Pancreas (tissue), 10 donors: ENCODE measurements at regions not wholly inside any gene's neighbourhood (a gene's known extent, or its start where the extent isn't known, plus 50 kb on each side); places are given as distances from the start of the nearest gene placed in this dataset.

Experiments
- ATAC-seq, 4 donors: fragments of 200-7000 bp; cut with Tn5 transposase; one replicate each; pipeline versions ENCODE4 v1.8.0 to v1.9.1; 2020; ENCODE audit warnings: mild to moderate bottlenecking in 4 of 4, moderate library complexity in 4 of 4
- DNase-seq, 6 donors: peaks; one replicate each; pipeline ENCODE4 v3.0.0-alpha.2; 2020
- FAIRE-seq: peaks from 2 replicates; lab custom pipeline; 2012; peaks lifted over from hg19 to GRCh38; lab: Jason Lieb, UNC
- H3K27ac ChIP-seq, 4 donors: fragments of 200-600 bp; sonication (generic); 1 replicate in 3 of 4; 2 replicates in 1 of 4; pipeline versions ENCODE4 v1.5.0 to v1.8.0; 2020
- H3K27me3 ChIP-seq, 4 donors: fragments of 200-600 bp; one replicate each; pipeline ENCODE4 v1.8.0; 2021
- H3K36me3 ChIP-seq, 3 donors: fragments of 200-600 bp; sonication (generic) in 1 of 3; one replicate each; pipeline versions ENCODE4 v1.5.0 to v1.8.0; 2020 to 2021
- H3K4me1 ChIP-seq, 3 donors: fragments of 200-600 bp; one replicate each; pipeline ENCODE4 v1.8.0; 2021
- H3K4me3 ChIP-seq, 4 donors: fragments of 200-600 bp; sonication (generic) in 2 of 4; one replicate each; pipeline versions ENCODE4 v1.5.0 to v1.8.0; 2020 to 2021
- H3K9me3 ChIP-seq, 4 donors: fragments of 200-600 bp; one replicate each; pipeline ENCODE4 v1.8.0; 2021
- CTCF ChIP-seq, 4 donors: fragments of 200-600 bp; sonication (generic) in 3 of 4; IDR thresholded peaks; one replicate each; pipeline versions ENCODE4 v1.5.0 to v1.8.0; 2021; ENCODE audit warnings: antibody characterized with exemption in 4 of 4
- WGBS, 2 donors: extraction: QIAGEN DNeasy Blood & Tissue Kit; methylation state at CpG; one replicate each; pipeline ENCODE4 v1.1.7; 2013; 5-methylcytosine and 5-hydroxymethylcytosine counted together
- intact Hi-C, 3 donors: fragments of 100-400 bp; cut with DNase I; formaldehyde crosslinking; loops; one replicate each; pipeline versions ENCODE4 v1.11.1 to v1.14.2; 2022
- donor health status: healthy with polysubstance abuse.
- donor health status: DM: no; HTN: no; CAD: no; lungs with moderate emphysema.
- donor health status: DM: no; HTN: no; CAD: no.
- donor health status: control.
- donor health status: control.
- donor health status: Bipolar disorder and iron deficiency.
- donor health status: DM: yes; HTN: yes; CAD: no.
- donor health status: DM: no; HTN: no; CAD: no.
- donor health status: DM: no; HTN: no; CAD: no.
- donor health status: DM: yes; HTN: yes; CAD: no.

GRCh38 chr22:47630741-47631534, 868.5 kb downstream of the TBC1D22A start:
- Histone ChIP-seq H3K27me3 (peaks cover 0 to 3% (median 0%) of the 10 kb centered on the region in 4 donors), H3K9me3 (no peaks in the 10 kb centered on the region), H3K27ac (no peak overlapping the region), H3K4me3 (no peak overlapping the region), H3K36me3 (no peaks in the 10 kb centered on the region), H3K4me1 (no peaks in the 10 kb centered on the region)
- intact Hi-C loops: loop anchor here in 1 of 3 donors (5.0 kb wide), 1 partner anchor 49 kb away; no protein-coding TSS in a partner anchor
- WGBS, 2 donors: 57 to 71% methylated on average over 22 of the region's 22 CpGs
- TF ChIP-seq CTCF (IDR thresholded peaks at IDR 0.05): no peak
- DNase-seq (no peak), ATAC-seq (no peak), FAIRE-seq (no peak)

- no peak overlapping the region for H3K4me3 ChIP-seq
- no peak for TF ChIP-seq CTCF (IDR thresholded peaks at IDR 0.05)
- H3K36me3 ChIP-seq: no peaks in the 10 kb centered on the region
- H3K27me3 ChIP-seq: peaks cover 0 to 3% (median 0%) of the 10 kb centered on the region in 4 donors
- no peak overlapping the region for H3K27ac ChIP-seq
- intact Hi-C loops: loop anchor here in 1 of 3 donors (5.0 kb wide), 1 partner anchor 48 kb away; no protein-coding TSS in a partner anchor
- ATAC-seq (no peak), FAIRE-seq (no peak), DNase-seq (no peak)
- no peaks in the 10 kb centered on the region for H3K4me1 ChIP-seq
- H3K9me3 ChIP-seq: no peaks in the 10 kb centered on the region
- 46 to 54% methylated on average over 11 of the region's 11 CpGs for WGBS, 2 donors
These were observed 867.6 kb downstream of the TBC1D22A start for GRCh38 chr22:47629791-47630655.

- 46 to 51% methylated on average over 18 of the region's 18 CpGs for WGBS, 2 donors
- no peak for FAIRE-seq
- DNase-seq: no peak
These were observed 866.8 kb downstream of the TBC1D22A start for GRCh38 chr22:47629273-47629711.

GRCh38 chr22:47628477-47629272, 866.2 kb downstream of the TBC1D22A start:
- Histone ChIP-seq H3K27ac (no peak overlapping the region), H3K9me3 (no peaks in the 10 kb centered on the region), H3K4me3 (no peak overlapping the region), H3K4me1 (no peaks in the 10 kb centered on the region), H3K36me3 (no peaks in the 10 kb centered on the region), H3K27me3 (no peaks in the 10 kb centered on the region)
- FAIRE-seq: no peak
- no peak for TF ChIP-seq CTCF (IDR thresholded peaks at IDR 0.05)
- 77 to 83% methylated on average over 17 of the region's 17 CpGs for WGBS, 2 donors
- no peak for ATAC-seq
- intact Hi-C loops: no loop called here
- DNase-seq: no peak

More at GRCh38 chr22:47629273-47629711, 866.8 kb downstream of the TBC1D22A start:
- Histone ChIP-seq H3K4me1 (no peaks in the 10 kb centered on the region), H3K27ac (no peak overlapping the region), H3K4me3 (no peak overlapping the region), H3K27me3 (no peaks in the 10 kb centered on the region), H3K36me3 (no peaks in the 10 kb centered on the region), H3K9me3 (no peaks in the 10 kb centered on the region)
- ATAC-seq: no peak
- intact Hi-C loops: no loop called here
- no peak for TF ChIP-seq CTCF (IDR thresholded peaks at IDR 0.05)
